Omental fat pad (tissue), 3 donors: ENCODE measurements at regions not wholly inside any gene's neighbourhood (a gene's known extent, or its start where the extent isn't known, plus 50 kb on each side); places are given as distances from the start of the nearest gene placed in this dataset.

Experiments
- ATAC-seq: fragments of 150-250 bp; one replicate; pipeline ENCODE4 v1.9.1; 2016; ENCODE audit warnings: mild to moderate bottlenecking, moderate library complexity; ENCODE audit not compliant: low FRiP score
- DNase-seq: peaks from one replicate; pipeline ENCODE4 v3.0.0-alpha.2; 2019; ENCODE audit warnings: low spot score
- TF ChIP-seq, protein P1 (sequence below), 3 donors: fragments of 450-650 bp; IDR thresholded peaks; one replicate each; pipeline ENCODE4 v1.5.1; 2016 to 2017; ENCODE audit warnings: antibody characterized with exemption in 3 of 3, mild to moderate bottlenecking in 3 of 3, moderate library complexity in 2 of 3

DNA sequence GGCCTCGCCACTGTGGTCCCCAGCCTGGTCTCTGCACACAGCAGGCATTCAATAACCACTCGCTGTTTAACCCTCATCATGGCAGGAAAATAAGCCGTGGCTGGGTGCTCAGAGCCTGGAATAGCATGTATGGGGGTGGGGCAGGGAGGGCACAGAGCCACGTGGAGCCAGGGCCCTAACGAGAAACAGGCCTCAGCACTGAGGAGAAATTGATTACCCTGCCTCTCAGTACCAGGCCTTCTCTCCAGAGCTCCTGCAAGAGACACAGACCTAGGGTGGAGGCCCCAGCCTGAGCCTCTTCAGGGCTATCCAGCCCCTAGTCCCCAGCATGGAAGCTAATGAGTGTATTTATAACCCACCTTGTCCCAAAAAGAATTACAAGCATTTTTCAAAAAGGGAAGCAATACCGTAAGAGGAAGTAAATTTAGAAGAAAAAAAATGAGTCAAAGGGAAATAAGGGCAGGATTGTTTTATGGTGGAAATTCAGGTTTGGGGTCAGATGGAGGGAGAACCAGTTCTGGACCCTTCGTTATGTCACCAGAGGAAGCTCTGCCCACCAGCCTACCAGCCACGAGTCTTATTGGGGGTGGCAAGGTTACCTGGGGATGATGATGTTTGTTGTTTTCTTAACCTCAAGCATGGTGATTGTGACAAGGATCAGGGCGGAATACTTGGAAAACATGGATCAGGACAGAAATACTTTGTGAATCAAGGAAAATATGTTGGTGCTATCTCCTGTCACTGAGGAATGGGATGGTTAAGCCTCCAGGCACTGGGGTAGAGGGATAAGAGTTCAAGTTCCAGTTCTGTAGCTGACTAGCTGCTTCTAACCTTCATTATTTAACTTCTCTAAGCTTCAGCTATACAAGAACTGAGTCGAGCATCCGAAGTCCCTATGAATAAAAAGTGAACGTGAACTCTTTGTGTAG, 101.9 kb upstream of the RBPJ start:
- ATAC-seq, result no peak
- TF ChIP-seq, protein P1, sequence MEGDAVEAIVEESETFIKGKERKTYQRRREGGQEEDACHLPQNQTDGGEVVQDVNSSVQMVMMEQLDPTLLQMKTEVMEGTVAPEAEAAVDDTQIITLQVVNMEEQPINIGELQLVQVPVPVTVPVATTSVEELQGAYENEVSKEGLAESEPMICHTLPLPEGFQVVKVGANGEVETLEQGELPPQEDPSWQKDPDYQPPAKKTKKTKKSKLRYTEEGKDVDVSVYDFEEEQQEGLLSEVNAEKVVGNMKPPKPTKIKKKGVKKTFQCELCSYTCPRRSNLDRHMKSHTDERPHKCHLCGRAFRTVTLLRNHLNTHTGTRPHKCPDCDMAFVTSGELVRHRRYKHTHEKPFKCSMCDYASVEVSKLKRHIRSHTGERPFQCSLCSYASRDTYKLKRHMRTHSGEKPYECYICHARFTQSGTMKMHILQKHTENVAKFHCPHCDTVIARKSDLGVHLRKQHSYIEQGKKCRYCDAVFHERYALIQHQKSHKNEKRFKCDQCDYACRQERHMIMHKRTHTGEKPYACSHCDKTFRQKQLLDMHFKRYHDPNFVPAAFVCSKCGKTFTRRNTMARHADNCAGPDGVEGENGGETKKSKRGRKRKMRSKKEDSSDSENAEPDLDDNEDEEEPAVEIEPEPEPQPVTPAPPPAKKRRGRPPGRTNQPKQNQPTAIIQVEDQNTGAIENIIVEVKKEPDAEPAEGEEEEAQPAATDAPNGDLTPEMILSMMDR (IDR thresholded peaks at IDR 0.05), result no peak
- no peak for DNase-seq

DNA sequence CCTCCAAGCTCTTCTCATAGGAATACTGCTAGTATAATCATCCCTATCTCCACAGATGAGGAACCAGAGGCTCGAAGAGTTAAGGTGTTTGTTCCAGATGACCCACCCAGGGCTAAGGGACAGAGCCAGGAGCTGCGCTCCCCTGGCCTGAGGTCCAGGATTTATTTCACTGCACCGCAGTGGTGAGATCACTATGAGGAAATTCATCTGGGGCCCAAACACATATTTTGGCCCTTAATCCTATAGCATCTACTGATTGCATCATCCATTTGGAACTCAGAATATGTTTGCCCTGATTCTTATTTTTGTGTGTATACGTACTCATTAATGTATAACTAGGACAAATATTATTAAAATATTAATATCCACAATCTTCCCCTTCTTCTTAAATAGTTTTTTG, 100.1 kb upstream of the RBPJ start:
- no peak for DNase-seq
- TF ChIP-seq, protein P1 (IDR thresholded peaks at IDR 0.05), result no peak
- ATAC-seq, result no peak

DNA sequence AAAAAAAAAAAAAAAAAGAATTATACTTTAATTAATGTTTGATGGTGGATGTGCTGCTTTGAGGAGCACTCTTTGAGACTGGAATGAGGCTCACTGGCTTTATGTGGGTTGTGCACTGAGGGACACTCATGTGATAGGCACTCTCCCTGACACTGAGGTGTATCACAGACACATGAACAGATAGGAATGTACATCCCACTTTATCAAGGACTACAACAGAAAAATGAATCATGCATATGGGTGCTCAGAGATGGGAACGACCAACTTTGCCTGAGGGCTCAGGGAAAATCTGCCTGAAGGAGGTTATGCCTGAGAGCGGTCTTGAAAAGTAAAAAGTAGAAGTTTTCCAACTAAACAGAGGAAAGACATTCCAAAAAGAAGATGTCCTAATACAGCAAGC, 97.7 kb upstream of the RBPJ start:
- TF ChIP-seq, protein P1 (IDR thresholded peaks at IDR 0.05), result no peak
- ATAC-seq, result no peak

DNA sequence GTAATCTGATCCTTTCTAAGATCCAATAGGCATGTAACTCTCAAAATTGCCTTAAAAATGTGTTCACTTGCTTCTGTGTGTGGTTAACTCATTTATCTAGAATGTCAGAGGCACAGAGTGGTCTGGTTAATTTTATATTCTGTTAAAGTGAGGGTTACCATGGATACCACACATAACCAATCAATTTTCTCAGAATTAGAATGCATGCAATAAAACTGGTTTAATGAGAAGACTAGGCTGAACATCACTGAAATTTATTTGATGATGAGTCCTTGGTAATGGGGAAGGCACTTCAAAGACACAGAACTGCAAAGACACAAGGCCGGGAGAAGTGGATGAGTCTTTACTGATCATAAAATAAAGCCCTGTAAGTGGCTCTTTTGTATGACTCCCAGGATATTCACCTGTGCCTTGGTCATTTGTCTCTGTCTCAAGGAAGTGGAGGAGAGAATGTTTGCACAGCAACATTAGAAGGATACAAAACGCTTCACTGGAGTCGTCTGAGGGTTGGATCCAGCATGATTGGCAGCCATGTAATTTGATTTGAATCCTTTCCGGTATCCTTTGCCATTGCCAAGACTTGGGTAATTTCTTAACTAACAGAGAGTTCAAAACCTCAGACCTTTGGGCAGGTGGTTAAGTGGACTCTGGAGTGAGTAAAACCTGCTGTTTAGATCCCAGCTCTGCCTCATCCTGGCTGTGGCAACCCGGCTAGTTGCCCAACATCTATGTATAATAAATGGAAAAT, 94.0 kb upstream of the RBPJ start:
- ATAC-seq, result no peak
- DNase-seq, result no peak
- TF ChIP-seq, protein P1 (IDR thresholded peaks at IDR 0.05), result no peak

More for the DNA sequence above, 97.7 kb upstream of the RBPJ start:
- DNase-seq, result no peak

DNA sequence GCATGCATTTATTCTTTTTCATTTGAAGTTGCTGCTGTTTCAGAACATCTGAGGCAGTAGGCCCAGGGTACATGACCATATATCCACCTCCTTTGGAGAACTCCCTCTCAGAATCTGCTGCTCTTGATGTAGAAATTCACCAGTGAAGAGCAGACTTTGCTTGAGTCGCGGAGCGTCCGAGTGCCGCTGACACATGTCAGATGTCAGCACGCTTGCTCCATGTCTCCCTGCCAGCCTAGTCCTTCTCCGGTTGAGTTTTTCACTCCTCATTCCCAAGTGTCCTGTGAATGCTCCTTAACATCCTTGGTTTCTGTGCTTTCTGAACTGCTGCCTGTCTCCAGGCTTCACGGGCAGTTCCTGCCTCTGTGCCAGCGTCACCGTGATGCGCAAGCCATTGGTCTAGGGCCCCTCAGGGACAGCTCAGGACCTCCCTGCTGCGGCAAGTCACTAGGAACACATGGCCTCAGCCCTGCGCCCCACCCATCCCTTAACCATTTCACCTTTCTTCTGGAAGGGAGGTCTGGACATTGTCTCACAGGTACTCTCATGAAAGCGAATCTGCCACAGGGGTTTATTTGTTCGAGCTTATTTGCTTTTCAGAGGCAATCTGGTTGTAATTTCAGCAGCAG, 93.1 kb upstream of the RBPJ start:
- TF ChIP-seq, protein P1 (IDR thresholded peaks at IDR 0.05), result no peak
- DNase-seq (no peak), ATAC-seq (no peak)

DNA sequence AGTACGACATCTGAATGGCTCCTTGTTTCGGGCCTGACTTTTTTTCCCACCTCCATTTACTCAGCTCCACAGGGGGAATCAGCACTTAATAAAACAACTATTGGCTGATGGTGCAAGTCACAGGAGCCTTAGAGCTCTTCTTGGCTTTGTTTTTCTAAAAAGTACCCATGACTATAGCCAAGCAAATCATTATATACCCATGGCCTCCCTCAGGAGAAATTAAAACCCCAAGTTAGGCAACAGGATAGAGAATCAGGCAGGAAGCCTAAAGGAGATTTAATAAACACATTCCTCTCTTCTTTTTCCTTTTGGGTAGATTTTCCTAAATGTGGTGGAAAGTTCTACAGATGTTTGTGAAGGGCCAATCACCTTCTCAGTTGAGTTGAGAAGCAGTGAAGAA, 91.9 kb upstream of the RBPJ start:
- TF ChIP-seq, protein P1 (IDR thresholded peaks at IDR 0.05), result no peak
- ATAC-seq (no peak), DNase-seq (no peak)
